ENCODE measurements at regions not wholly inside any gene's neighbourhood (a gene's known extent, or its start where the extent isn't known, plus 50 kb on each side); places are given as distances from the start of the nearest gene placed in this dataset.

GRCh38 chr14:86540636-86541247, 1010.8 kb downstream of the FLRT2 start:
- no peak for DNase-seq (ENCODE audit: low spot score)

- DNase-seq (ENCODE audit: low spot score) = no peak
Observed at GRCh38 chr14:86539361-86540070, 1009.6 kb downstream of the FLRT2 start.

- DNase-seq (ENCODE audit: low spot score) = no peak
Observed at GRCh38 chr14:86533834-86534233, 1003.9 kb downstream of the FLRT2 start.

- DNase-seq (ENCODE audit: low spot score) = no peak
Observed at GRCh38 chr14:86532219-86532618, 1002.3 kb downstream of the FLRT2 start.

DNA sequence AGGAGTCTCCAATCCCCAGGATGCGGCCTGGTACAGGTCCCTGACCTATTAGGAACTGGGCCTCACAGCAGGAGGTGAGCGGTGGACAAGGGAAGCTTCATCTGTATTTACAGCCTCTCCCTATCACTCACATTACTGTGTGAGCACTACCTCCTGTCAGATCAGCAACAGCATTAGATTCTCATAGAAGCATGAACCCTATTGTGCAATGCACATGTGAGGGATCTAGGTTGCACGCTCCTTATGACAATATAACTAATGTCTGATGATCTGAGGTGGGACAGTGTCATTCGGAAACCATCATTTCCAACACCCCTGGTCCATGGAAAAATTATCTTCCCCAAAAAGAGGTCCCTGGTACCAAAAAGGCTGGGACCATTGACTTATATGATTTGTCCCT, 1000.5 kb downstream of the FLRT2 start:
- DNase-seq (ENCODE audit: low spot score) = no peak

- no peak for DNase-seq (ENCODE audit: low spot score)
Observed at GRCh38 chr14:86527312-86527711, 997.4 kb downstream of the FLRT2 start.

DNA sequence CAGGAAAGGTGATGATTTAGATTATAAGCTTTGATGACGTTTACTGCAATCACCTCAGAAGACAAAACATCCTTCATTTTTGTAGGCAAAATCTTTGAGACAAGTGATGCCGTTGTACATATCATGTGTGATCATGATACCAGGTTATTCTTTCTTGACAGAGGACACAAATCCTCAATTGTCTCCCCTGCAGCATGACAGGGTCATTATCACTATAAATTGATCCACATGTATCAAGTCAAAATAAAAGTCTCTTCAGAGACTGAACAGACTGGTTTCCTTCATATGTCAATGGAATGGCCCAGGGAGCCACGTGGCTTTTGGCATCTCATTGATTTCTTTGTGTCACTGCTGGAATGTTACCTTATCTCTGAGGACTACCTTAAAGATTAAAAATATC, 995.7 kb downstream of the FLRT2 start:
- no peak for DNase-seq (ENCODE audit: low spot score)

- no peak for DNase-seq (ENCODE audit: low spot score)
Observed at GRCh38 chr14:86521843-86522242, 991.9 kb downstream of the FLRT2 start.

GRCh38 chr14:86521031-86521730, 991.2 kb downstream of the FLRT2 start:
- no peak for DNase-seq (ENCODE audit: low spot score)

GRCh38 chr14:86518298-86518697, 988.4 kb downstream of the FLRT2 start:
- DNase-seq (ENCODE audit: low spot score) = no peak

DNA sequence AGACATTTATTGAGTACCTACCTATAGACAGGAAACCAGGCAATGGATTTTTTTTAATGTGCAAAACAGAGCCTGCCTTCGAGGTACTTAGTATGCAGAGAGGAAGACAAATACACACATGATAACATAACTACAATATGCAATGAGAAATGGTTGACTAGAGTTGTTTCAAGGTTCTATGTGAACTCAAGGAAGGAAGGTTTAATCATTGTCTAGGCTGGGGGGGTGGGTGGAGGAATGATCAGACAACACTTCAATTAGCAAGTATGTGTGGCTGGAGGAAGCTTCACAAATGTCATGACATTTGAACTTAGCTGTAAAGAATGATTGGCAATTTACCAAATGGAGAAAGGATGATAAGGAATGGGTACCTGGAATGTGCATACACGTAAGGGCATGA, 985.3 kb downstream of the FLRT2 start:
- no peak for DNase-seq (ENCODE audit: low spot score)

DNA sequence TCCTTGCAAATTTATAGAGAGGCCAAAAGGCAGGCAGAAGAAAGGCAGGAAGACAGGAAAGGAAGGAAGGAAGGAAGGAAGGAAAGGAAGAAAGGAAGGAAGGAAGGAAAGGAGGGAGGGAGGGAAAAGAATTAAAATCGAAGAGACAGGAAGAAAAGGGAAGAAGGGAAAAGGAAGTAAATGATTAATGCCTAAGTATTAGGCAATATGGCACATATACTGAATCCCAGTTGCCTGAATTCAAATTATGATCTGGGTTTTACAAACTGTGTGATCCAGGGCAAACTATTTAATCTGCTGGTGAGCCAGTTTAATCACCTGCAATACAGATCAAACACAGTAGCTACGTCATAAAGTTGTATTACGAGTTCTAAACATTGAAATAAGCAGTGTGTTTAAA, 983.6 kb downstream of the FLRT2 start:
- DNase-seq (ENCODE audit: low spot score) = no peak

DNA sequence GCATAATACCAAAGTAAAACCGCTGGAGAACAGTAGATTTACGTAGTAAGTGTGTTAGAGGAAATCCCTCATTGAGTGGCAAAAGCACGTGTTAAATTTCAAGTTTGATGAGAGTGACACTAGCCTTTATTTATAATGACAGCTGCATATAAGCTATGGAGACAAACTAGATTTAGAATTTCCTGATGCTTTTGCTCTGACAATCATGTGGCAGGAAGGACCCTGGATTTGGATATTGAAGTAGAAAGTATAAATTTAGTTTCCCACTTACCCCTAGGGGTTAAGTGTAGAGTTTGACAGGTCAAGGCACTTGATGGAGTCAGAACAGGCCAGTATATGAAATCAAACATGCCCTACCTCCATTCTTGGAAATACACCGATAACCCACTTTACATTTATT, 983.1 kb downstream of the FLRT2 start:
- no peak for DNase-seq (ENCODE audit: low spot score)

GRCh38 chr14:86510491-86510890, 980.5 kb downstream of the FLRT2 start:
- no peak for DNase-seq (ENCODE audit: low spot score)

DNA sequence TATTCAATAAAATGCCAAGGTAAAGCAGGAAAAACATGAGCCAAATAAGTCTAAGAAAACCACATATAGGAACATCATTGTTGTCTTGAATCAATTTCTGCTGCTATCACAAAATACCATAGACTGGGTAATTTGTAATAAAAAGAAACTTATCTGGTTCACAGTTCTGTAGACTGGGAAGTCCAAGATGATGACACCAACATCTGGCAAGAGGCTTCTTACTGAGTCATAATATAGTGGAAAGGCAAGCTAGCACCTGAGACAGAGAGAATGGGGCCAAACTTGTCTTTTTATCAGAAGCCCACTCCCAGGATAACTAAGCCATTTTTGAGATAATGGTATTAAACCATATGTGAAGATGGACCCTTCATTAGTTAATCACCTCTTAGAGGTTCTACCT, 975.9 kb downstream of the FLRT2 start:
- DNase-seq (ENCODE audit: low spot score) = no peak

GRCh38 chr14:86501611-86502010, 971.7 kb downstream of the FLRT2 start:
- no peak for DNase-seq (ENCODE audit: low spot score)

GRCh38 chr14:86491743-86492142, 961.8 kb downstream of the FLRT2 start:
- DNase-seq (ENCODE audit: low spot score) = no peak

- DNase-seq (ENCODE audit: low spot score) = no peak
Observed at GRCh38 chr14:86481104-86481503, 951.2 kb downstream of the FLRT2 start.

GRCh38 chr14:86464341-86464740, 934.4 kb downstream of the FLRT2 start:
- no peak for DNase-seq (ENCODE audit: low spot score)

- no peak for DNase-seq (ENCODE audit: low spot score)
Observed at GRCh38 chr14:86462193-86462753, 932.3 kb downstream of the FLRT2 start.

- DNase-seq (ENCODE audit: low spot score) = no peak
Observed at GRCh38 chr14:86457481-86458135, 927.7 kb downstream of the FLRT2 start.

GRCh38 chr14:86450085-86450484, 920.1 kb downstream of the FLRT2 start:
- DNase-seq (ENCODE audit: low spot score) = no peak
